Naive thymus-derived CD8-positive, alpha-beta T cell (primary cell): ENCODE measurements at regions not wholly inside any gene's neighbourhood (a gene's known extent, or its start where the extent isn't known, plus 50 kb on each side); places are given as distances from the start of the nearest gene placed in this dataset.
A peak's percentile ranks its signal among the peaks of the same experiment; 100 is the strongest.

ENCODE experiments used
- ATAC-seq, 2 donors: fragments of 150-1000 bp; cut with Tn5 transposase in 1 of 2; sonication (Bioruptor Pico), chemical (Tn5 transposase) in 1 of 2; 1 replicate in 1 of 2; 2 replicates in 1 of 2; pipeline ENCODE4 v1.10.0; 2021; ENCODE audit warnings: mild to moderate bottlenecking in 2 of 2, moderate library complexity in 2 of 2
- POLR2A ChIA-PET: fragments of 350-600 bp; sonication (Branson Sonifier 250); formaldehyde crosslinking; loops from one replicate; lab custom pipeline; 2021; ENCODE audit warnings: antibody characterized with exemption; lab: Charles Lee
- DNase-seq, 10 donors: peaks; one replicate each; pipeline versions ENCODE4 v3.0.0 to v3.0.0-alpha.2; 2020 to 2022
- H3K27ac Mint-ChIP-seq, 10 donors: one replicate each; pipeline ENCODE4 v1.8.0; 2020 to 2022; ENCODE audit warnings: mild to moderate bottlenecking in 10 of 10, mixed read lengths in 10 of 10, moderate library complexity in 4 of 10, inconsistent platforms in 1 of 10
- H3K27me3 Mint-ChIP-seq, 5 donors: one replicate each; pipeline ENCODE4 v1.8.0; 2021 to 2022; ENCODE audit warnings: mixed read lengths in 5 of 5
- H3K36me3 Mint-ChIP-seq, 3 donors: one replicate each; pipeline ENCODE4 v1.8.0; 2020 to 2022; ENCODE audit warnings: mixed read lengths in 3 of 3, mild to moderate bottlenecking in 2 of 3, inconsistent platforms in 1 of 3
- H3K4me1 Mint-ChIP-seq, 4 donors: one replicate each; pipeline ENCODE4 v1.8.0; 2021 to 2022; ENCODE audit warnings: mixed read lengths in 4 of 4
- H3K4me3 Mint-ChIP-seq, 10 donors: one replicate each; pipeline ENCODE4 v1.8.0; 2020 to 2022; ENCODE audit warnings: mild to moderate bottlenecking in 10 of 10, mixed read lengths in 10 of 10, moderate library complexity in 6 of 10, inconsistent platforms in 1 of 10
- H3K9me3 Mint-ChIP-seq, 9 donors: one replicate each; pipeline ENCODE4 v1.8.0; 2020 to 2022; ENCODE audit warnings: mixed read lengths in 9 of 9, mild to moderate bottlenecking in 3 of 9, inconsistent platforms in 1 of 9, moderate library complexity in 1 of 9

GRCh38 chr6:4549556-4550226, 226.5 kb upstream of the CDYL start:
- Mint-ChIP-seq H3K9me3 (peaks cover 0 to 2% (median 0%) of the 10 kb centered on the region in 9 donors), H3K27ac (no peak overlapping the region), H3K36me3 (no peaks in the 10 kb centered on the region), H3K4me3 (no peak overlapping the region), H3K4me1 (peaks cover 0 to 1% (median 0%) of the 10 kb centered on the region in 4 donors), H3K27me3 (peaks cover 14 to 36% (median 26%) of the 10 kb centered on the region in 5 donors)
- DNase-seq, result no peak
- no peak for ATAC-seq
- POLR2A ChIA-PET, result no interaction called here

- Mint-ChIP-seq H3K27me3 (peaks cover 2 to 15% (median 13%) of the 10 kb centered on the region in 5 donors), H3K36me3 (no peaks in the 10 kb centered on the region), H3K4me1 (peaks cover 0 to 1% (median 0%) of the 10 kb centered on the region in 4 donors), H3K4me3 (no peak overlapping the region), H3K9me3 (no peaks in the 10 kb centered on the region), H3K27ac (no peak overlapping the region)
- DNase-seq, result no peak
- POLR2A ChIA-PET, result no interaction called here
- no peak for ATAC-seq
Observed at GRCh38 chr6:4545893-4546292, 230.3 kb upstream of the CDYL start.

- Mint-ChIP-seq H3K36me3 (no peaks in the 10 kb centered on the region), H3K4me1 (no peaks in the 10 kb centered on the region), H3K27ac (no peak overlapping the region), H3K9me3 (no peaks in the 10 kb centered on the region), H3K4me3 (no peak overlapping the region), H3K27me3 (peaks cover 0 to 15% (median 10%) of the 10 kb centered on the region in 5 donors)
- POLR2A ChIA-PET, result no interaction called here
- ATAC-seq (no peak), DNase-seq (no peak)
Observed at GRCh38 chr6:4543596-4543995, 232.6 kb upstream of the CDYL start.

- Mint-ChIP-seq H3K36me3 (peaks cover 0 to 54% (median 4%) of the 10 kb centered on the region in 3 donors), H3K9me3 (peaks cover 19 to 58% (median 32%) of the 10 kb centered on the region in 9 donors), H3K4me3 (no peak overlapping the region), H3K4me1 (no peaks in the 10 kb centered on the region), H3K27me3 (peaks cover 9 to 33% (median 16%) of the 10 kb centered on the region in 5 donors), H3K27ac (no peak overlapping the region)
- DNase-seq, result no peak
- ATAC-seq, result no peak
- POLR2A ChIA-PET, result no interaction called here
Observed at GRCh38 chr6:4533576-4533975, 242.6 kb upstream of the CDYL start.

GRCh38 chr6:4531406-4531805, 244.8 kb upstream of the CDYL start:
- peaks cover 14 to 38% (median 24%) of the 10 kb centered on the region in 5 donors for H3K27me3 Mint-ChIP-seq

GRCh38 chr6:4522453-4522852, 253.8 kb upstream of the CDYL start:
- Mint-ChIP-seq H3K9me3 (peaks cover 0 to 7% (median 3%) of the 10 kb centered on the region in 9 donors), H3K27ac (no peak overlapping the region), H3K4me3 (no peak overlapping the region), H3K27me3 (peaks cover 20 to 68% (median 24%) of the 10 kb centered on the region in 5 donors), H3K4me1 (peaks cover 0 to 5% (median 0%) of the 10 kb centered on the region in 4 donors), H3K36me3 (peaks cover 0 to 6% (median 2%) of the 10 kb centered on the region in 3 donors)
- POLR2A ChIA-PET, result no interaction called here
- ATAC-seq (no peak), DNase-seq (peak in 1 of 10 donors; percentile 8)

More at GRCh38 chr6:4531406-4531805, 244.8 kb upstream of the CDYL start:
- Mint-ChIP-seq H3K4me1 (no peaks in the 10 kb centered on the region), H3K9me3 (peaks cover 19 to 61% (median 34%) of the 10 kb centered on the region in 9 donors), H3K27ac (no peak overlapping the region), H3K36me3 (peaks cover 0 to 62% (median 7%) of the 10 kb centered on the region in 3 donors), H3K4me3 (no peak overlapping the region)
- no peak for DNase-seq
- POLR2A ChIA-PET, result no interaction called here
- ATAC-seq, result no peak

GRCh38 chr6:4521070-4521469, 255.1 kb upstream of the CDYL start:
- Mint-ChIP-seq H3K27ac (no peak overlapping the region), H3K4me1 (peaks cover 0 to 5% (median 0%) of the 10 kb centered on the region in 4 donors), H3K27me3 (peaks cover 15 to 68% (median 25%) of the 10 kb centered on the region in 5 donors), H3K4me3 (no peak overlapping the region), H3K9me3 (peaks cover 0 to 2% (median 0%) of the 10 kb centered on the region in 9 donors), H3K36me3 (no peaks in the 10 kb centered on the region)
- ATAC-seq (no peak), DNase-seq (no peak)
- POLR2A ChIA-PET, result no interaction called here

- H3K27me3 Mint-ChIP-seq, result peaks cover 14 to 52% (median 21%) of the 10 kb centered on the region in 5 donors
- no peak overlapping the region for H3K27ac Mint-ChIP-seq
- no peak for DNase-seq
- H3K4me3 Mint-ChIP-seq, result no peak overlapping the region
- no peak for ATAC-seq
- peaks cover 0 to 2% (median 0%) of the 10 kb centered on the region in 9 donors for H3K9me3 Mint-ChIP-seq
- peaks cover 0 to 5% (median 0%) of the 10 kb centered on the region in 4 donors for H3K4me1 Mint-ChIP-seq
- H3K36me3 Mint-ChIP-seq, result no peaks in the 10 kb centered on the region
- POLR2A ChIA-PET, result no interaction called here
Observed at GRCh38 chr6:4518506-4518905, 257.7 kb upstream of the CDYL start.

GRCh38 chr6:4516206-4516605, 260.0 kb upstream of the CDYL start:
- no peak for DNase-seq

GRCh38 chr6:4513561-4513960, 262.6 kb upstream of the CDYL start:
- POLR2A ChIA-PET, result no interaction called here
- Mint-ChIP-seq H3K4me1 (no peaks in the 10 kb centered on the region), H3K9me3 (no peaks in the 10 kb centered on the region), H3K27me3 (peaks cover 0 to 53% (median 16%) of the 10 kb centered on the region in 5 donors), H3K36me3 (no peaks in the 10 kb centered on the region), H3K27ac (no peak overlapping the region), H3K4me3 (no peak overlapping the region)
- ATAC-seq (no peak), DNase-seq (no peak)

More at GRCh38 chr6:4516206-4516605, 260.0 kb upstream of the CDYL start:
- H3K9me3 Mint-ChIP-seq, result peaks cover 0 to 2% (median 0%) of the 10 kb centered on the region in 9 donors
- H3K27ac Mint-ChIP-seq, result no peak overlapping the region
- POLR2A ChIA-PET, result no interaction called here
- ATAC-seq, result no peak
- no peak overlapping the region for H3K4me3 Mint-ChIP-seq
- no peaks in the 10 kb centered on the region for H3K36me3 Mint-ChIP-seq
- H3K4me1 Mint-ChIP-seq, result no peaks in the 10 kb centered on the region
- peaks cover 5 to 37% (median 11%) of the 10 kb centered on the region in 5 donors for H3K27me3 Mint-ChIP-seq

GRCh38 chr6:4512051-4512471, 264.1 kb upstream of the CDYL start:
- no peaks in the 10 kb centered on the region for H3K36me3 Mint-ChIP-seq
- no peak overlapping the region for H3K4me3 Mint-ChIP-seq
- POLR2A ChIA-PET, result no interaction called here
- DNase-seq (no peak), ATAC-seq (no peak)
- H3K27ac Mint-ChIP-seq, result no peak overlapping the region
- H3K27me3 Mint-ChIP-seq, result peaks cover 3 to 59% (median 19%) of the 10 kb centered on the region in 5 donors
- no peaks in the 10 kb centered on the region for H3K9me3 Mint-ChIP-seq
- no peaks in the 10 kb centered on the region for H3K4me1 Mint-ChIP-seq

- Mint-ChIP-seq H3K4me1 (no peaks in the 10 kb centered on the region), H3K9me3 (no peaks in the 10 kb centered on the region), H3K27ac (no peak overlapping the region), H3K36me3 (no peaks in the 10 kb centered on the region), H3K27me3 (peaks cover 3 to 58% (median 21%) of the 10 kb centered on the region in 5 donors), H3K4me3 (no peak overlapping the region)
- POLR2A ChIA-PET, result no interaction called here
- no peak for ATAC-seq
- DNase-seq, result no peak
Observed at GRCh38 chr6:4511641-4512020, 264.6 kb upstream of the CDYL start.

GRCh38 chr6:4510906-4511640, 265.1 kb upstream of the CDYL start:
- Mint-ChIP-seq H3K9me3 (no peaks in the 10 kb centered on the region), H3K4me3 (no peak overlapping the region), H3K36me3 (no peaks in the 10 kb centered on the region), H3K4me1 (no peaks in the 10 kb centered on the region), H3K27me3 (peaks cover 3 to 52% (median 22%) of the 10 kb centered on the region in 5 donors), H3K27ac (no peak overlapping the region)
- ATAC-seq (no peak), DNase-seq (no peak)
- POLR2A ChIA-PET, result no interaction called here
